ENCODE measurements at regions not wholly inside any gene's neighbourhood (a gene's known extent, or its start where the extent isn't known, plus 50 kb on each side); places are given as distances from the start of the nearest gene placed in this dataset.

DNA sequence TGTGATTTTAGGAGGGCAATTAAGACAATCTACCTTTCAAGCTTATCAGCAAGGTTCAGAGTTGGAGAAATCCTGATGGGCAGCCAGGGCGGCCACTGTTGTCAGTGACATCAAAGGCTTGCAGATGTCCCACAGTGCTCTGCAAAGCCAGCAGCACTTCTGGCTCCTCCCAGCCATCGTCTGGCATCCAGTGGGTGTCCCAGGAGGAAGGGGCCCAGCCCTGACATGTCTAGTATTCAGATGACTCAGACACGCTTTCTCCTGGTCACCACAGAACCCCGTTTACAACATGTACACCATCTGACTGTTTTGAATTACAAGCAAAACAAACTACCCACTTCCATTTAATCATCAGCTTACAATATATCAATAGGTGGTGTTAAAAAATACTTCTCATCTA is 61.4 kb downstream of the CYRIA start:
- TF ChIP-seq POLR2A (IDR thresholded peaks at IDR 0.05) (no peak), POLR2AphosphoS5 (IDR thresholded peaks at IDR 0.05) (no peak), EP300 (IDR thresholded peaks at IDR 0.05) (no peak)
- TF ChIP-seq, protein P1, sequence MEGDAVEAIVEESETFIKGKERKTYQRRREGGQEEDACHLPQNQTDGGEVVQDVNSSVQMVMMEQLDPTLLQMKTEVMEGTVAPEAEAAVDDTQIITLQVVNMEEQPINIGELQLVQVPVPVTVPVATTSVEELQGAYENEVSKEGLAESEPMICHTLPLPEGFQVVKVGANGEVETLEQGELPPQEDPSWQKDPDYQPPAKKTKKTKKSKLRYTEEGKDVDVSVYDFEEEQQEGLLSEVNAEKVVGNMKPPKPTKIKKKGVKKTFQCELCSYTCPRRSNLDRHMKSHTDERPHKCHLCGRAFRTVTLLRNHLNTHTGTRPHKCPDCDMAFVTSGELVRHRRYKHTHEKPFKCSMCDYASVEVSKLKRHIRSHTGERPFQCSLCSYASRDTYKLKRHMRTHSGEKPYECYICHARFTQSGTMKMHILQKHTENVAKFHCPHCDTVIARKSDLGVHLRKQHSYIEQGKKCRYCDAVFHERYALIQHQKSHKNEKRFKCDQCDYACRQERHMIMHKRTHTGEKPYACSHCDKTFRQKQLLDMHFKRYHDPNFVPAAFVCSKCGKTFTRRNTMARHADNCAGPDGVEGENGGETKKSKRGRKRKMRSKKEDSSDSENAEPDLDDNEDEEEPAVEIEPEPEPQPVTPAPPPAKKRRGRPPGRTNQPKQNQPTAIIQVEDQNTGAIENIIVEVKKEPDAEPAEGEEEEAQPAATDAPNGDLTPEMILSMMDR (IDR thresholded peaks at IDR 0.05) = no peak
